ENCODE measurements at regions not wholly inside any gene's neighbourhood (a gene's known extent, or its start where the extent isn't known, plus 50 kb on each side); places are given as distances from the start of the nearest gene placed in this dataset.

- no peak for TF ChIP-seq CTCF (conservative IDR thresholded peaks at IDR 0.05; ENCODE audit: low read length)
- TF ChIP-seq EZH2phosphoT487 (IDR thresholded peaks at IDR 0.05; ENCODE audit: borderline replicate concordance) = no peak
These were observed 65.9 kb upstream of the KCND2 start for GRCh38 chr7:120207037-120207436.

Data from Loucy (cell line).